GM12801 (cell line): ENCODE measurements at regions not wholly inside any gene's neighbourhood (a gene's known extent, or its start where the extent isn't known, plus 50 kb on each side); places are given as distances from the start of the nearest gene placed in this dataset.

Experiments
- CTCF ChIP-seq: IDR thresholded peaks from one replicate; pipeline ENCODE4 v1.5.1; 2011; ENCODE audit warnings: control low read depth; ENCODE audit not compliant: insufficient read length; ENCODE audit errors: extremely low read depth

- no peak for TF ChIP-seq CTCF
Observed at GRCh38 chr12:107545737-107546353, 139.8 kb upstream of the PWP1 start.

DNA sequence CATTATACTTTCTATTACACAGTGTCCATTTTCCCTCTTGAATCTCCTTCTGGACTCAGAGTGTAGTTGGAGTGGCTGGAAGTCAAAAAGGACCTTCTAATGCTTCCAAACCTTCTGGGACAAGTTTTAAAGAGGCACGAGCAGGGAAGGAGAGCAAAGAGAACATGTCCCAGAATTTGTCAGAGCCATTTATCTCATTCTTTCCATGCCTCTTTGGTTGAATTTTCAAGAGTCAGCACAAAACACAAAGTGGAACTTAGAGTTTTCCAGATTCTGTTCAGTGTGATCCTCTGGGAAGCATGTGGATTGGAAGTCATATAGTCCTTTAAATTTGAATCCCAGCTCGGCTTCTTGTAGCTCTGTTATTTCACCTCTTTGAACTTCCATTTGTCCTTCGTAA is 138.2 kb upstream of the PWP1 start:
- TF ChIP-seq CTCF: no peak

GRCh38 chr12:107549651-107550480 is 135.7 kb upstream of the PWP1 start:
- no peak for TF ChIP-seq CTCF

GRCh38 chr12:107551434-107551833 is 134.2 kb upstream of the PWP1 start:
- TF ChIP-seq CTCF: no peak

DNA sequence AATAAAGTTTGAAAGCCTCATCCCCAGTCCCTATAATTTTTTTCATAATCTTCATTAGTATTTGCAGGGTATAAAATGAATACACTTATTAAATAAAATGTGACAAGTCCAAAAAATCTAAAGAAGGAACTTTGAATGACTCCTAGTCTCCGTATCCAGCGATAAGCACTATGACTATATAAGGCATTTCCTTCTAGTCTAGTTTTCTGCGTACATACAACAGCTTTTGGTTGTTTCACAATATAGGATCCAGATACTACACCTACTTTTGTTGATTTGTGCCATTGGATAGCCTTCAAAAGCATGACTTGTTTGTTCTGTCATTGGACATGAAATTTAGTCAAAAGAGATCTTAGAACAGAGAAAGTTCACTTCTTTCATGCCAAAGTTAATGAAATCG is 133.3 kb upstream of the PWP1 start:
- no peak for TF ChIP-seq CTCF

DNA sequence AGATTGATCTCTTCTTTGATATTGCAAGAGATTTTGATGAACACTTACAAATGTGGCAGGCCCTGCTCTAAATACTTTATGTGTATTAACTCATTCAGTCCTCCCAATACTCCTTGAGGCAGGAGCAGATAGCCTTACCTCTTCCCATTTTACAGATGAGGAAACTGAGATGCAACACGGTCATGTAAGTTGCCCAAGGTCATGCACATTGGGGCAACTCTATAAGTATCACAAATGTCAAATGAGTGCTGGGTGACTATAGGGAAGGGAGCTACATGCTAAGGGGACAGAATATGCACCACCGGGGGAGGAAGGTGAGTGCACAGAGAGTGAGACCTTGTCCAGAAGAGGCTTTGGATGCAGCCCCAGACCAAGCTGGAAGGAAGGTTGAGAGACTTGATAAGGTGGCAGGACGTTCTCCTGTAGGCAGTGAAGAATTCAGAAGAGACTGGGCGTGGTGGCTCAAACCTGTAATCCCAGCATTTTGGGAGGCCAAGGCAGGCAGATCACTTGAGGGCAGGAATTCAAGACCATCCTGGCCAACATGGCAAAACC is 132.3 kb upstream of the PWP1 start:
- TF ChIP-seq CTCF: no peak

DNA sequence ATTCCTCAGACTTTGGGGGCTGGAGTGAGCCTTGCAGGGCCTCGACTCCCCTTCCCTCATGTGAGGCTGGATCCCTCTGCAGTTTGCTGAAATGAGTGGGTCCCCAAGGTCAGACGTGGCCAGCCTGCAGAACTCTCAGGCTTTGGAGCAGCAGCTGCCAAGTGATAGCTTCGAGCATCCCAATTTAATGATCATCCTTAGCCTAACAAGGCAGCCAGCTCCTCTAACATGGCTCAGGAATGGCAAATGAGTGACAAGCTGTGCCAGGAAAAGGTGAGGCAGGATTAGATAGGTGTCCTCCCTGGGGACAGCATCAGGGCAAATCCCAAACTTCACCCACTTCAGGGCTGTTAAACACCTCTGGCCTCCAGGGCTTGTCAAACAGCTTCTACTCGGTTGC is 130.7 kb upstream of the PWP1 start:
- no peak for TF ChIP-seq CTCF
